ENCODE measurements at regions not wholly inside any gene's neighbourhood (a gene's known extent, or its start where the extent isn't known, plus 50 kb on each side); places are given as distances from the start of the nearest gene placed in this dataset.

DNA sequence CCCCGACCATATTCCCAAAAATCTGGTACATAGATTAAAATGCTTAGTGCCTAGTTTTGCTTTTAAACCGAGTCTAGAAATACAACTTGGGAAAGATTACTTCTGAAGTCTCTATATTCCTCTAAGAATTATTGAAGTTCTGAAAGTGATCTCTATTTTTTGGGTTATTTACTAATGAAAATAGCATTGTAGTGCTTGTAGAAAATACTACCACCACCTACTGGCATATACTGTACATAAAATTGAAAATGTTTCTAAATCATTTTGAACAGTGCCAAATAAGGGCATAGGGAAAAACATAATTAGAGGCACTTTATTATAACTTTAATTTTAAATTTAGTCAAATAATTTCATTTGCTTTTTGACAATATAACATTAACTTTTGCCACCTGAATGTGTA lies 1399.6 kb upstream of the ZEB2 start:
- TF ChIP-seq, protein P1, sequence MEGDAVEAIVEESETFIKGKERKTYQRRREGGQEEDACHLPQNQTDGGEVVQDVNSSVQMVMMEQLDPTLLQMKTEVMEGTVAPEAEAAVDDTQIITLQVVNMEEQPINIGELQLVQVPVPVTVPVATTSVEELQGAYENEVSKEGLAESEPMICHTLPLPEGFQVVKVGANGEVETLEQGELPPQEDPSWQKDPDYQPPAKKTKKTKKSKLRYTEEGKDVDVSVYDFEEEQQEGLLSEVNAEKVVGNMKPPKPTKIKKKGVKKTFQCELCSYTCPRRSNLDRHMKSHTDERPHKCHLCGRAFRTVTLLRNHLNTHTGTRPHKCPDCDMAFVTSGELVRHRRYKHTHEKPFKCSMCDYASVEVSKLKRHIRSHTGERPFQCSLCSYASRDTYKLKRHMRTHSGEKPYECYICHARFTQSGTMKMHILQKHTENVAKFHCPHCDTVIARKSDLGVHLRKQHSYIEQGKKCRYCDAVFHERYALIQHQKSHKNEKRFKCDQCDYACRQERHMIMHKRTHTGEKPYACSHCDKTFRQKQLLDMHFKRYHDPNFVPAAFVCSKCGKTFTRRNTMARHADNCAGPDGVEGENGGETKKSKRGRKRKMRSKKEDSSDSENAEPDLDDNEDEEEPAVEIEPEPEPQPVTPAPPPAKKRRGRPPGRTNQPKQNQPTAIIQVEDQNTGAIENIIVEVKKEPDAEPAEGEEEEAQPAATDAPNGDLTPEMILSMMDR (IDR thresholded peaks at IDR 0.05; ENCODE audit: insufficient read depth, low read depth, low read length), result no peak
- no peak for TF ChIP-seq EZH2 (IDR thresholded peaks at IDR 0.05; ENCODE audit: insufficient read depth, low read length)

All from astrocyte (in vitro differentiated cells and primary cell).